ENCODE measurements at regions not wholly inside any gene's neighbourhood (a gene's known extent, or its start where the extent isn't known, plus 50 kb on each side); places are given as distances from the start of the nearest gene placed in this dataset.
"Not testable (repeated sequence)": the region's sequence is repeated elsewhere in the genome, so short reads cannot be mapped to it uniquely, and the experiment has no call there.

DNA sequence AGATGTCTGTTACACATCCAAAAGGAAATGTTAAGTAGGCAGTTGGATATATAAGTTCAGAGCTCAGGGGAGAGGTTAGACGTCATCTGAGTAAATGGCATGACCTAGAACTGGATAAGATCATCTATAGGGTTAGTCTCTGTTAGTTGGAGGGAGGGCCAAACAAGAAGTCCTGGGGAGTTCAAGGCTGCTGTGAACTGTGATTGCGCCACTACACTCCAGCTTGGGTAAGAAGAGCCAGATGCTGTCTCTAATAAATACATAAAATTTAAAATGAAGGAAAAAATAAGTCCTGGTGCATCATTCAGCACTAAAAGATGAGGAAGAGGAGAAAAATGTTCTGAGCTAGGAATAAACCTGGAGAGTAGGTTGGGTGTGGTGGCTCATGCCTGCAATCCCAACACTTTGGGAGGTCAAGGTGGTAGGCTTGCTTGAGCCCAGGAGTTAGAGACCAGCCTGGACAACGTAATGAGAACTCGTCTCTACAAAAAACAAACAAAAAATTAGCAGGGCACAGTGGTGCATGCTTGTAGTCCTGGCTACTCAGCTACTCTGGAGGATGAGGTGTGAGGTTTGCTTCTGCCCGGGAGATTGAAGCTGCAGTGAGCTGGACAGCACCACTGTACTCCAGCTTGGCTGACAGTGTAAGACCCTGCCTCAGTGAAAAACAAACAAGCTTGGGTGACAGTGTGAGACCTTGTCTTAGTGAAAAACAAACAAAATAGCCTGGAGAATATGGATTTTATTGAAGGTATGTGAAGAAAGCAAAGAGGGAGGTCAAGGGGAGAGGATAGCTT is 123.6 kb downstream of the ACTBL2 start:
- no peak overlapping the region for H3K4me3 ChIP-seq (replicated peaks; ENCODE audit: low read depth, low read length)
- TF ChIP-seq, protein P1, sequence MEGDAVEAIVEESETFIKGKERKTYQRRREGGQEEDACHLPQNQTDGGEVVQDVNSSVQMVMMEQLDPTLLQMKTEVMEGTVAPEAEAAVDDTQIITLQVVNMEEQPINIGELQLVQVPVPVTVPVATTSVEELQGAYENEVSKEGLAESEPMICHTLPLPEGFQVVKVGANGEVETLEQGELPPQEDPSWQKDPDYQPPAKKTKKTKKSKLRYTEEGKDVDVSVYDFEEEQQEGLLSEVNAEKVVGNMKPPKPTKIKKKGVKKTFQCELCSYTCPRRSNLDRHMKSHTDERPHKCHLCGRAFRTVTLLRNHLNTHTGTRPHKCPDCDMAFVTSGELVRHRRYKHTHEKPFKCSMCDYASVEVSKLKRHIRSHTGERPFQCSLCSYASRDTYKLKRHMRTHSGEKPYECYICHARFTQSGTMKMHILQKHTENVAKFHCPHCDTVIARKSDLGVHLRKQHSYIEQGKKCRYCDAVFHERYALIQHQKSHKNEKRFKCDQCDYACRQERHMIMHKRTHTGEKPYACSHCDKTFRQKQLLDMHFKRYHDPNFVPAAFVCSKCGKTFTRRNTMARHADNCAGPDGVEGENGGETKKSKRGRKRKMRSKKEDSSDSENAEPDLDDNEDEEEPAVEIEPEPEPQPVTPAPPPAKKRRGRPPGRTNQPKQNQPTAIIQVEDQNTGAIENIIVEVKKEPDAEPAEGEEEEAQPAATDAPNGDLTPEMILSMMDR (IDR thresholded peaks at IDR 0.05; ENCODE audit: low read depth, low read length, missing control alignments) = no peak
- DNase-seq (ENCODE audit: extremely low read depth, low read depth) = no peak

DNA sequence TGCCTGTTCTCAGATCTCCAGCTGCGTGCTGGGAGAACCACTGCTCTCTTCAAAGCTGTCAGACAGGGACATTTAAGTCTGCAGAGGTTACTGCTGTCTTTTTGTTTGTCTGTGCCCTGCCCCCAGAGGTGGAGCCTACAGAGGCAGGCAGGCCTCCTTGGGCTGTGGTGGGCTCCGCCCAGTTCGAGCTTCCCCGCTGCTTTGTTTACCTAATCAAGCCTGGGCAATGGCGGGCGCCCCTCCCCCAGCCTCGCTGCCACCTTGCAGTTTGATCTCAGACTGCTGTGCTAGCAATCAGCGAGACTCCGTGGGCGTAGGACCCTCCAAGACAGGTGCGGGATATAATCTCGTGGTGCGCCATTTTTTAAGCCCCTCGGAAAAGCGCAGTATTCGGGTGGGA is 125.8 kb downstream of the ACTBL2 start:
- not testable (repeated sequence) for DNase-seq (ENCODE audit: extremely low read depth, low read depth); H3K4me3 ChIP-seq (replicated peaks; ENCODE audit: low read depth, low read length)

DNA sequence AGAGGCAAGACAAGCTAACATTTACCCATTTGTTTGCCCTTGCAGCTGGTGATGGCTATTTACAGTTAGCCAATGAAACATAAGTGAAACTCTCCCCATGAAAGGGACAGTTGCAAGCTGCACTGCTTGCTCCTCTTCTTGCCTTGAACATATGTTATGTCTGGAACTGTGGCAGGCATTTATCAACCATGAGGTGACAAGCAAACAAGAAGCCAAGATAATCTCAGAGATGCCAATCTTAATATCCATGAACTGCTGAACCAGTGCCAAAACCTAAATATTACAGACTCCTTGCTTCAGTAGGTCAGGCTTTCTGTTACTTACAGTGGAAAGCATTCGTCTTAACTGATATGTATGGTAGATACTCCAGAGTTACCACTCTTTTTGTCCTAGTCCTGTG is 133.4 kb downstream of the ACTBL2 start:
- TF ChIP-seq, protein P1 (IDR thresholded peaks at IDR 0.05; ENCODE audit: low read depth, low read length, missing control alignments) = no peak
- no peak overlapping the region for H3K4me3 ChIP-seq (replicated peaks; ENCODE audit: low read depth, low read length)
- no peak for DNase-seq (ENCODE audit: extremely low read depth, low read depth)

DNA sequence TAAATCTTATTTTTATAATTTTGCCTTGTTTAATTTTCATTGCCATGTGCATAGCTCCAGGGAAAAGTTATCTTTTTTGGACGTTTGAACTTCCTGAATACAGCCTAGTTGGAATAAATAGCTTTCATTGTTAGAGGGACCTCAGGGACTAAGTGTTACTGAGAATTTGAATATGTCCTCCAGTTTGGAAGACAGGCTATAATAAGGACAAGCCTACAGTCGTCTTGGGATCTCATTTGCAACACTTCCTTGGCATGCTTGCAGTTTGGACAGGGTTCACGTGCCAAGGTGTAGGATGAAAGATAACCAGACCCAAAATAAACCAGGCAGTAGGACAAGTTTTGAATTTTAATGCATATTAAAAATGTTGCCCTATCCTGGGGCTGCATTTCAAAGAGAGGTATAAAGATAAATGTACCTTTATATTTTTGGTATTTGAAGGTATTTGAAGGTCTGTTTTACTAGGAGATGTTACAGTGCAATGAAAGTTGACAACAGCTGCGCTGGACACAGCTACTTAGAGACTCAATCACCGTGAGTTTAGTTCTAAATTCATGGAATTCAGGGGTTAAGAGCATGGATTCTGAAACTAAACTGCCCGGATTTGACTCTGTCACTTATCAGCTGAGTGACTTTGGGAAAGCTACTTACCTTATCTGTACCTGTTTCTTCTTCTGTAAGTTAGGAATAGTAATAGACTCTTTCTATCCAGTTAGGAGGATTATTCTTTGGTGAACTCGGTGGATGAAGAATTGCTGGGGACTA is 134.1 kb downstream of the ACTBL2 start:
- DNase-seq (ENCODE audit: extremely low read depth, low read depth) = no peak
- TF ChIP-seq, protein P1 (IDR thresholded peaks at IDR 0.05; ENCODE audit: low read depth, low read length, missing control alignments) = no peak
- no peak overlapping the region for H3K4me3 ChIP-seq (replicated peaks; ENCODE audit: low read depth, low read length)

DNA sequence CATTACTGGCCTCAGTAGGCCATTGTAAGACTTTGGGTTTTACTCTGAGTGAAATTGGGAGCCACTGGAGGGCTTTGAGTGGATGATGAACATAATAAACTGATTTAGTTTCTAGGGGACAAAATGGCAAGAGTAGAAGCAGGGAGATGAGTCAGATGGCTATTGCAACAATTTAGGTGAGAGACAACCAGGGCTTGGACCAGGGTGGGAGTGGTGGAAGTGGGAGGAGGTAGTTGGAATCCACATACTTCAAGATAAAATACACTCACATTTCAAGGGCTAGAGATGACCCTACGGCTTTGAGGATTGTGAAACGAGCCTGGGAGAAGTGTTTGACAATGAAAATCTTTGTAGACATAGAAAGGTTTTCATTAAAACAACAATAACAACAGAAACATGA is 136.3 kb downstream of the ACTBL2 start:
- TF ChIP-seq, protein P1 (IDR thresholded peaks at IDR 0.05; ENCODE audit: low read depth, low read length, missing control alignments) = no peak
- no peak overlapping the region for H3K4me3 ChIP-seq (replicated peaks; ENCODE audit: low read depth, low read length)
- DNase-seq (ENCODE audit: extremely low read depth, low read depth) = no peak

DNA sequence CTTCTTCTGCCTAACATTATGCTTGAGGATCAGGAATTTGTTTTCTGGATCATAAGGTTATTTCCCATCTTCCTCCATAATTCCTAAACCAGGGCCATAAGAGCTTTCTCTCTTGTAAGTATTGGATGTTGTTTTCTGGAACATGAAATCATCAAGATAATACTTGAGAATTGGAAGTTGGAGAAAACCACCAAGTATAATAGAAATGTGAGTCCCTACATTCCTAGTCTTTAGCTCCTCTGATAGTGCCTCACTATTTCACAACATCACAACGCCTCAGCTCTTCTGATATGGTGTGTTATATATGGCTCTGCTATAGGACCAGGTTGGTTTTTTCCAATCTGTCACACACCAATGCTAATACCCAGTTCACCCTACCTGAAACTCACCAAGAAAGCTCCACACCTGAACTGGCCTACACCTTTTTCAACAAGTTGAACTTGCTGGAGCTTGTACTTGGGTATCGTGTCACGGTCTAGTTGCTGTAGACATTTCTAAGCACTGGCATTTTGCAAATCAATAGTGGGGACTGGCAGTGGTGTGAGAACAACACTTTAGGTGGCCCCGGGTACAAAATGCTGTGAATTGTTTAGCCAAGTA is 141.1 kb downstream of the ACTBL2 start:
- no peak for DNase-seq (ENCODE audit: extremely low read depth, low read depth)
- TF ChIP-seq, protein P1 (IDR thresholded peaks at IDR 0.05; ENCODE audit: low read depth, low read length, missing control alignments) = no peak
- H3K4me3 ChIP-seq (replicated peaks; ENCODE audit: low read depth, low read length) = no peak overlapping the region

DNA sequence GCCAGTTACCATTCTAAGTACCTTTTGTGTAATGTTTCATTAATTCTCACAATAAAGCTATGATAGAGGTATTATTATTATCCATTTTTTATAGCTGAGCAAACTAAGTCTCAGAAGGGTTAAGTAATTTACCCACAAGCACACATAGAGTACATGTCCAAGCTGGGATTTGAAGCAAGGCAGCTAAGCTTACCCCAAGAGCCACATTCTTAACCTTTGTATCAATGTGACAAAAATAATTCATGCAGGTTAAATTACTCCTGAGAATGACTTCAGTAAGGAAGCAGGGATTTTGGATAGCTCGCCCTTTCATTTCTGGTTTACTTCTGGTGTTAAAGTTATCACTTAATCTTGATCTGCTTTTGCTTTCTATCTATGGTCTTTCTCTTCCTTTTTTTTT is 141.9 kb downstream of the ACTBL2 start:
- H3K4me3 ChIP-seq (replicated peaks; ENCODE audit: low read depth, low read length) = no peak overlapping the region
- no peak for DNase-seq (ENCODE audit: extremely low read depth, low read depth)
- TF ChIP-seq, protein P1 (IDR thresholded peaks at IDR 0.05; ENCODE audit: low read depth, low read length, missing control alignments) = no peak

Data from HFF-Myc (cell line).